ENCODE measurements at regions not wholly inside any gene's neighbourhood (a gene's known extent, or its start where the extent isn't known, plus 50 kb on each side); places are given as distances from the start of the nearest gene placed in this dataset.
A peak's percentile ranks its signal among the peaks of the same experiment; 100 is the strongest.

DNA sequence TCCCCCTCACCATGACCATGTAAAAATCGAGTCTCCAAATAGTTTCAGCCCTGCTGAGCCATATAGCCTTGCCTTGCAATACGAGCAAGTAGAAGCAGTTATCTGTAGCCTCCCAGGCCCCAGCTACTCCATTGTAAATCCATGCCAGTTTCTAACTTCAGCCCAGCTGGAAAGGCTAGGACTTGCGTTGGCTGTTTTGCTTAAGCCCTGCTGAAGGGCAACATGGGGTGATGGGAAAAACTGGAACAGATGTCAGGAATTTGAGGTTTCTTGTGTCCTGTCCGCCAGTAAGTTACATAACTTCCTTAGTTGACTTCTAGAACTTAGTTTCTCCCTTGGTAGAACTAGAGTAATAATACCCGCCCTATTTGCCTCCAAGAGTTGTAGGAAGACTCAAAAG is 216.0 kb upstream of the SERP2 start:
- H3K36me3 ChIP-seq = no peaks in the 10 kb centered on the region
- H3K4me1 ChIP-seq = peaks cover 15 to 89% (median 30%) of the 10 kb centered on the region in 3 donors
- H3K4me3 ChIP-seq = no peak overlapping the region
- TF ChIP-seq POLR2AphosphoS5 (IDR thresholded peaks at IDR 0.05) = peak; percentile 40
- TF ChIP-seq POLR2A (IDR thresholded peaks at IDR 0.05) = no peak
- H3K27me3 ChIP-seq = no peaks in the 10 kb centered on the region
- no peak for ATAC-seq
- H3K27ac ChIP-seq = peak overlapping the region; percentile 76 to 84 (median 82)
- 82% methylated on average over 3 of the region's 5 CpGs; no CpG with 5 or more reads in 1 of the 2 donors for WGBS, 2 donors (ENCODE audit: low coverage in 1 of 2)
- H3K9me3 ChIP-seq = no peaks in the 10 kb centered on the region

DNA sequence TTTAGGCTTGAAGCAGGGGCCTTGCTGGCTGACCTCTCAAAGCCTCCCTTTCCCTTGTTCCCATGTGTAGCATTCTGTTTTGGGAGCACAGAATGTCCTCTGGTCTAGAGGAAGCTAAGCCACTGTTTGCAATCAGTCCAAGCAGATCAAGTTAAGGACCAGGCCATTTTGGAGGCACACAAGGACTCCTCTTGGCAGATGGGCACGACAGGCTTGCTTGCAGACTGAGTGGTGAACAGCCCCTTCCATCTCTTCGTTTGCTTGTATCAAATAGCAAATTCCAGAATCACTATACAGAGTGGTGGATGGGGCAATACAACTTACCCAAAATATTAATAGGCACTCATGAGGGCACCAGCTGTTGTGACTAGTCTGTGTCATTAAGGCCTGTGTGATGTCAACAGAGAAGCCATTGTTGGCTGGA is 215.5 kb upstream of the SERP2 start:
- no peak for ATAC-seq
- Histone ChIP-seq H3K27me3 (no peaks in the 10 kb centered on the region), H3K9me3 (no peaks in the 10 kb centered on the region), H3K4me3 (no peak overlapping the region), H3K27ac (peak overlapping the region; percentile 76 to 84 (median 82)), H3K36me3 (no peaks in the 10 kb centered on the region), H3K4me1 (peaks cover 15 to 88% (median 30%) of the 10 kb centered on the region in 3 donors)
- TF ChIP-seq EP300 (IDR thresholded peaks at IDR 0.05) (no peak), POLR2A (IDR thresholded peaks at IDR 0.05) (no peak), POLR2AphosphoS5 (IDR thresholded peaks at IDR 0.05) (peak; percentile 79)
- TF ChIP-seq, protein P1, sequence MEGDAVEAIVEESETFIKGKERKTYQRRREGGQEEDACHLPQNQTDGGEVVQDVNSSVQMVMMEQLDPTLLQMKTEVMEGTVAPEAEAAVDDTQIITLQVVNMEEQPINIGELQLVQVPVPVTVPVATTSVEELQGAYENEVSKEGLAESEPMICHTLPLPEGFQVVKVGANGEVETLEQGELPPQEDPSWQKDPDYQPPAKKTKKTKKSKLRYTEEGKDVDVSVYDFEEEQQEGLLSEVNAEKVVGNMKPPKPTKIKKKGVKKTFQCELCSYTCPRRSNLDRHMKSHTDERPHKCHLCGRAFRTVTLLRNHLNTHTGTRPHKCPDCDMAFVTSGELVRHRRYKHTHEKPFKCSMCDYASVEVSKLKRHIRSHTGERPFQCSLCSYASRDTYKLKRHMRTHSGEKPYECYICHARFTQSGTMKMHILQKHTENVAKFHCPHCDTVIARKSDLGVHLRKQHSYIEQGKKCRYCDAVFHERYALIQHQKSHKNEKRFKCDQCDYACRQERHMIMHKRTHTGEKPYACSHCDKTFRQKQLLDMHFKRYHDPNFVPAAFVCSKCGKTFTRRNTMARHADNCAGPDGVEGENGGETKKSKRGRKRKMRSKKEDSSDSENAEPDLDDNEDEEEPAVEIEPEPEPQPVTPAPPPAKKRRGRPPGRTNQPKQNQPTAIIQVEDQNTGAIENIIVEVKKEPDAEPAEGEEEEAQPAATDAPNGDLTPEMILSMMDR (IDR thresholded peaks at IDR 0.05) = no peak
- WGBS, 2 donors (ENCODE audit: low coverage in 1 of 2) = 80% methylated on average over 1 of the region's 2 CpGs; no CpG with 5 or more reads in 1 of the 2 donors

DNA sequence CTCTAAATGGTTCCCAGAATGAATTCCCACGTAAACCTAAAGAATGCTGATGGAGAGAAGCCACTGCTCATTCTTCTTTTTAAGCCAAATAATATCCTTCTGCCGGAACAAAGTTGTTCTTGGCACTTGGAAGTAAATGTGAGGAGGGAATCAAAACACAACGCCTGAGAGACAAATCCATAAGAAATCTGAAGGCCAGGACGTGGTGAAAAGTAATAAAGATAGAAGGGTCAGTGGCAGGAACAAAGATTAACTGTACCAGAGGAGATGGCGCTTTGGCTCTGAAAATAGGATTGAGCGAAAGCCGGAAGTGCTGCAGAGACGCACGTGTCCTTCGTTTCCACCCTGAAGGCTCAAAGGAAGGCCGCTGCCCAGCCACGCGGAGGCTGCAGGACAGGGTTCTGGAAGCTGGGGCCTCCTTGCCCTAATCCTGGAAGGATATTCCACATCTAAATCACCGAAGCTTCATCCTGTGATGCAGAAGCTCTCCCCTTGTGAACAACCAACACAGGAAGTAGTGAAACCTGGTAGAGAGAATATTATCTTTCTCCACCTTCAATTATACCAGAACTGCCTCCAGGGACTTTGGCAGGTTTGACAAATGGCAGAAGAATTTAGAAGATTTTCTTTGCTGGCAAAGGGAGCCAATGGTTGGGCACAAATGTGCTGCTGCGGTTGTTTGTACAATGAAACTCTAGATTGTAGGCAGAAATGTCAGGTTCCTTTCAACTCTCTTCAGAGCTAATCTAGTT is 214.6 kb upstream of the SERP2 start:
- Histone ChIP-seq H3K4me1 (peaks cover 15 to 78% (median 30%) of the 10 kb centered on the region in 3 donors), H3K9me3 (no peaks in the 10 kb centered on the region), H3K27me3 (no peaks in the 10 kb centered on the region), H3K27ac (peak overlapping the region; percentile 76 to 84 (median 82)), H3K4me3 (no peak overlapping the region), H3K36me3 (no peaks in the 10 kb centered on the region)
- WGBS, 2 donors (ENCODE audit: low coverage in 1 of 2) = 19 to 51% methylated on average over 10 to 14 of the region's 15 CpGs
- peak; percentile 35 for ATAC-seq
- TF ChIP-seq EP300 (IDR thresholded peaks at IDR 0.05) (no peak), POLR2AphosphoS5 (IDR thresholded peaks at IDR 0.05) (peak; percentile 87)

DNA sequence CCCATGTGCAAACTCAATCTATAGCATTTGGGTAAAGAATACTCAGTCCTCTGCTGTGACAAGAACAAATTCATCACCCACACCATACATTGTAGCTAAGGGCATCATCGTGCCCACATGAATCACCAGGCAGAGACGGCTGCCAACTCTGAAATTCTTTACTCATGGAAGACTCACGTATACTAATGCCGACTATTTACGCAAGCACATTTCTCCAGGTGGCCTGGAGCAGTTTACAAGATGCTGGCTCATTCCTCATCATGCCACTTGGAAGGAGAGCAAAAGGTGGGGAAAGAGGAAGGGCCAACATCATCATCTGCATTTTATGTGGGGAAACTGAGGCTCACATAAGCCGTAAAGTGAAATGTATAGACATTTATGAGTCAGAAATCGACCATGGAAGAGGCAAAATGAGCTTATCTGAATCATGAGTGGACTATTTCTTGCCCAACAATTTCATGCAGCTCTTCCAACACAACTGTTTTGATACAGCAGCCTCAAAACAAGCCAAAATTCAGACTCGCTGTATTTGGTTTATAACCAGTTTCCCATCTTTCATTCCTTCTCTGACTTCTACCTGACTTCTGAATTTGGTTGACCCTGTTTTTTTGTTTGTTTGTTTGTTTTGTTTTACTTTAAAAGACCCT is 213.9 kb upstream of the SERP2 start:
- peaks cover 15 to 72% (median 30%) of the 10 kb centered on the region in 3 donors for H3K4me1 ChIP-seq
- WGBS, 2 donors (ENCODE audit: low coverage in 1 of 2) = 61 to 72% methylated on average over 5 of the region's 8 CpGs
- H3K27ac ChIP-seq = peak overlapping the region; percentile 76 to 84 (median 82)
- no peaks in the 10 kb centered on the region for H3K27me3 ChIP-seq
- no peaks in the 10 kb centered on the region for H3K36me3 ChIP-seq
- no peak for ATAC-seq
- TF ChIP-seq POLR2A (IDR thresholded peaks at IDR 0.05) (no peak), POLR2AphosphoS5 (IDR thresholded peaks at IDR 0.05) (peak; percentile 46), EP300 (IDR thresholded peaks at IDR 0.05) (no peak)
- TF ChIP-seq, protein P1 (IDR thresholded peaks at IDR 0.05) = no peak
- no peak overlapping the region for H3K4me3 ChIP-seq
- H3K9me3 ChIP-seq = no peaks in the 10 kb centered on the region

DNA sequence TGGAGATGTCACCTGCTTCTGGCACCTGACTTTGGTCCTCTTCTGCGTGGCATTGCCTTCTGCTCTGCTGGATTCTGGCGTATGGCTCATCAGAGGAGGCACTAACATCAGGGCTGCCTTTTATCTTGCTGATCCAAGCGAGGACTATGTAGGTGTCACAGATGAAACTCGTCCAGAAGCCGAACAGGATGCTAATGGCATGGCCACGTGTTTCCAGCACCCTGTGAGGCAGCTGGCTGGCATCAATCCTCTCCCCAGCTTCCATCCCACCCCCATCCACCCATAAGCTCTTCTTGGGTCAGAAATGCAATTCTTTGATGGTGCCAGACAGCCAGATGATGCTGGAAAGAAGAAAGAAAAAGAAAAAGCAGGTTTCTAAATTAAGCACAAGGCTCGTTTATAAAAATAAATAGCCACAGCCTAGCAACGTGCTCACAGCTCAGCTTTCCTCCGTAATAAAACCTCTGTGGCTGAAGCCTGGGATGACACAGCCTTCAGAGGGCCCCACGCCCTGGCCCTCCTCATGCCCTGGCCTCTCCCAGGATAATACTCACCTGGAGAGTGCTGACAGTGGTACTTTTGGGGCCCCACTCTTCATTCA is 212.9 kb upstream of the SERP2 start:
- ATAC-seq = peak; percentile 56
- no peaks in the 10 kb centered on the region for H3K27me3 ChIP-seq
- no peak overlapping the region for H3K4me3 ChIP-seq
- peaks cover 12 to 63% (median 30%) of the 10 kb centered on the region in 3 donors for H3K4me1 ChIP-seq
- TF ChIP-seq POLR2AphosphoS5 (IDR thresholded peaks at IDR 0.05) (peak; percentile 82), EP300 (IDR thresholded peaks at IDR 0.05) (no peak)
- no peaks in the 10 kb centered on the region for H3K9me3 ChIP-seq
- H3K27ac ChIP-seq = peak overlapping the region; percentile 76 to 84 (median 82)
- no peaks in the 10 kb centered on the region for H3K36me3 ChIP-seq
- 24 to 39% methylated on average over 3 to 9 of the region's 10 CpGs for WGBS, 2 donors (ENCODE audit: low coverage in 1 of 2)

DNA sequence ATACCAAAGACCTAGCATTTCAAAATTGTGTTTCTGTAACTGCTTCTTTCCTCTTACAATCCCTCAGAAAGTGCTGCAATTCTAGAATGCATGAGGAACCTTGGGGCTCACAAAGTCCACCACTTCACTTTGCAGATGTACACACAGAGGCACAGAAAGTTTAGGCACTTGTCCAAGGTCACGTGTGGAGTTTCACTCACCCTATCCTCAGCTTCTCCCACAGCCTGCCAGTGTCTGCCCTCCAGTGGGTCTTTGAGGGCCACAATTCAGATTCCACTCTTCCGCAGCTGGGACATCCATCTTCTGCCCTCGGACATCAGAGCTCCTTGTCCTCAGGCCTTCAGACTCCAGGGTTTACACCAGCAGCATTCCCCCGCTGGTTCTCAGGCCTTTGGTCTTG is 210.5 kb upstream of the SERP2 start:
- no peak for ATAC-seq
- Histone ChIP-seq H3K27ac (no peak overlapping the region), H3K36me3 (no peaks in the 10 kb centered on the region), H3K4me1 (peaks cover 5 to 38% (median 23%) of the 10 kb centered on the region in 3 donors), H3K9me3 (no peaks in the 10 kb centered on the region), H3K27me3 (no peaks in the 10 kb centered on the region), H3K4me3 (no peak overlapping the region)
- TF ChIP-seq POLR2A (IDR thresholded peaks at IDR 0.05) (no peak), EP300 (IDR thresholded peaks at IDR 0.05) (no peak), POLR2AphosphoS5 (IDR thresholded peaks at IDR 0.05) (no peak)
- TF ChIP-seq, protein P1 (IDR thresholded peaks at IDR 0.05) = no peak
- 96 to 100% methylated on average over 1 to 3 of the region's 4 CpGs for WGBS, 2 donors (ENCODE audit: low coverage in 1 of 2)
